Activated CD4-positive, alpha-beta T cell treated with anti-CD3 and anti-CD28 coated beads, Interleukin-2, amount 10 ng/mL, durations not matched to agents 24 days and 14 days (primary cell): ENCODE measurements at regions not wholly inside any gene's neighbourhood (a gene's known extent, or its start where the extent isn't known, plus 50 kb on each side); places are given as distances from the start of the nearest gene placed in this dataset.

Experiments
- DNase-seq: peaks from one replicate; pipeline ENCODE4 v3.0.0; 2022
- H3K27ac Mint-ChIP-seq: one replicate; pipeline ENCODE4 v1.8.0; 2022; ENCODE audit warnings: mild to moderate bottlenecking, mixed read lengths
- H3K27me3 Mint-ChIP-seq: one replicate; pipeline ENCODE4 v1.8.0; 2022; ENCODE audit warnings: mixed read lengths
- H3K36me3 Mint-ChIP-seq: one replicate; pipeline ENCODE4 v1.8.0; 2022; ENCODE audit warnings: low read depth, mild to moderate bottlenecking, mixed read lengths
- H3K4me1 Mint-ChIP-seq: one replicate; pipeline ENCODE4 v1.8.0; 2021; ENCODE audit warnings: mixed read lengths
- H3K4me3 Mint-ChIP-seq: one replicate; pipeline ENCODE4 v1.8.0; 2022; ENCODE audit warnings: mild to moderate bottlenecking, moderate library complexity, mixed read lengths
- H3K9me3 Mint-ChIP-seq: one replicate; pipeline ENCODE4 v1.8.0; 2021; ENCODE audit warnings: mixed read lengths
- intact Hi-C: fragments of 100-400 bp; cut with micrococcal nuclease; formaldehyde crosslinking; loops from one replicate; pipeline ENCODE4 v1.15.1; 2023

- no peak for DNase-seq
- Mint-ChIP-seq H3K4me3 (no peak overlapping the region), H3K9me3 (no peaks in the 10 kb centered on the region), H3K27me3 (peaks cover 2% of the 10 kb centered on the region), H3K27ac (no peak overlapping the region), H3K4me1 (no peaks in the 10 kb centered on the region), H3K36me3 (no peaks in the 10 kb centered on the region)
- intact Hi-C loops, result no loop called here
Measured at GRCh38 chr20:48294942-48295341, 509.7 kb upstream of the SULF2 start.

- Mint-ChIP-seq H3K27ac (no peak overlapping the region), H3K4me1 (no peaks in the 10 kb centered on the region), H3K9me3 (no peaks in the 10 kb centered on the region), H3K36me3 (no peaks in the 10 kb centered on the region), H3K4me3 (no peak overlapping the region), H3K27me3 (peaks cover 2% of the 10 kb centered on the region)
- no peak for DNase-seq
- intact Hi-C loops, result no loop called here
Measured at GRCh38 chr20:48294196-48294595, 508.9 kb upstream of the SULF2 start.

GRCh38 chr20:48293671-48294070 lies 508.4 kb upstream of the SULF2 start:
- Mint-ChIP-seq H3K4me3 (no peak overlapping the region), H3K4me1 (no peaks in the 10 kb centered on the region), H3K9me3 (no peaks in the 10 kb centered on the region), H3K27ac (no peak overlapping the region), H3K27me3 (peaks cover 2% of the 10 kb centered on the region), H3K36me3 (no peaks in the 10 kb centered on the region)
- DNase-seq, result no peak
- intact Hi-C loops, result no loop called here

DNA sequence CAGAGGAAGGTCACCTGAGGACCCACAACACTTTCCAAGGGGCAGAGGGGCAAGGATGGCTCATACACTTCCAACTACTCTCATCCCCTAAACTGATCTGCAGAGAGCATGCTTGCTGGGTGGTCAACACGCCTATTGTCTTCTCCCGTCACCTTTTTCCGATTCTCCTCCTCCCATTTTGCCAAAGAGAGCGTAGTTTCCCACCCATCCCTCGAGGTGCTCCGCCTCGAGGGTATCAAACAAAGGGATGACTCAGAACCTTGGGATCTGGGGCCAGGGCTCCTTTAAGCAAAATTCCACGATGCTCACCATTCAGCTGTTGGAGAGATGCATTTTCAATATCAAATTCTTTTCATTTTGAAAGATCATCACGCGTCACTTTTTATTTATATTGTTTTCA lies 507.5 kb upstream of the SULF2 start:
- Mint-ChIP-seq H3K27me3 (peaks cover 2% of the 10 kb centered on the region), H3K9me3 (no peaks in the 10 kb centered on the region), H3K4me1 (no peaks in the 10 kb centered on the region), H3K36me3 (no peaks in the 10 kb centered on the region), H3K4me3 (no peak overlapping the region), H3K27ac (no peak overlapping the region)
- intact Hi-C loops, result no loop called here
- no peak for DNase-seq

DNA sequence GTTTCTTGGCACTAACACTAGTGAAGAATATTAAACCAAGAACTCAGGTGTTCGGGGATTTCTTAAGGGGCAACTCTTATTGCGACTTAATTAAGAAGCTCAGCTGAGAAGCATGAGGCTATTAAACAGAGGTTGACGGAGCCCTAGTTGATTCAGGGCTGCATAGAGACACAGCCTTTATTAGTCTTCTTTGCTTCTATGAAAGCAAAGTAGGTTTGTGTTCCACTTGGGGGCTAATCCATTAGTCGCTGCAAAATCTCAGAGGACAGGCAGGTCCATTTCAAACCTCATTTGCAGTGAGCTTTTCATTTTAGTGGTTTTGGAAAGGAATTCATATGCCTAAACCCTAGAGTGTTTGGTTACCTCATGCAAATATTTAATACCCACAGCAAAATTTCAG lies 506.6 kb upstream of the SULF2 start:
- intact Hi-C loops, result no loop called here
- peaks cover 2% of the 10 kb centered on the region for H3K27me3 Mint-ChIP-seq
- H3K4me1 Mint-ChIP-seq, result no peaks in the 10 kb centered on the region

GRCh38 chr20:48288930-48289507 lies 503.7 kb upstream of the SULF2 start:
- no peak overlapping the region for H3K4me3 Mint-ChIP-seq
- no peak for DNase-seq
- no peaks in the 10 kb centered on the region for H3K36me3 Mint-ChIP-seq
- no peaks in the 10 kb centered on the region for H3K4me1 Mint-ChIP-seq
- H3K9me3 Mint-ChIP-seq, result no peaks in the 10 kb centered on the region
- H3K27me3 Mint-ChIP-seq, result peaks cover 4% of the 10 kb centered on the region
- no peak overlapping the region for H3K27ac Mint-ChIP-seq
- intact Hi-C loops, result no loop called here

More for the DNA sequence above, 506.6 kb upstream of the SULF2 start:
- Mint-ChIP-seq H3K9me3 (no peaks in the 10 kb centered on the region), H3K36me3 (no peaks in the 10 kb centered on the region), H3K27ac (no peak overlapping the region), H3K4me3 (no peak overlapping the region)
- DNase-seq, result no peak

DNA sequence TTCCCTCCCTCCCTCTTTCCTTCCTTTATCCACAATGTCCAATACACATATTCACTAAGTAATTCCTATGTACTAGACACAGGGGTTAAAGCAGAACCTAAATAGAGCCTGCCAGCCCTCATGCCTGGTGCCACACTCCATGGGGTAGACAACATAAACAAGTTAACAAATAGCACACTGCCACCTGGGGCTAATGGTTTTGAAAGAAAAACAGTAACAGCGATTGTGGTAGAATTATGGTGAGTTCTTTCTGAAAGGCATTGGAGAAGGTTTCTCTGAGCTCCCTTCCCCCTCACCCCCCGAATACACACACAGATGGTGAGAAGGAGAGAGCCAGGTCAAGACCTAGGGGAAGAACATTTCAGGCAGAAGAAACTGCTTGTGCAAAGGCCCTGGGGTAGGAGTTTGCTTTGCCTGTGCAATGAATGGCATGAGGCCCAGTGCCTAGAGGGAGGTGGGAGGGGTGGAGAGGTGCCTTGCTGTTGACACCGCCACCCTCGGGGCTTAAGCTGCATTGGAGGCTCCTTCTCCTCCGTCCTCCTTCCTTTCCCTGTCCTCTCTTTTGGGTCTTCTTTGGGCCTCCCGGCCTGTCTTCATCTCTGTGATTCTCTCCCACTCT lies 502.4 kb upstream of the SULF2 start:
- Mint-ChIP-seq H3K27me3 (peaks cover 2% of the 10 kb centered on the region), H3K9me3 (no peaks in the 10 kb centered on the region), H3K36me3 (no peaks in the 10 kb centered on the region), H3K4me3 (no peak overlapping the region), H3K4me1 (no peaks in the 10 kb centered on the region), H3K27ac (no peak overlapping the region)
- intact Hi-C loops, result no loop called here
- DNase-seq, result no peak

GRCh38 chr20:48287021-48287494 lies 501.8 kb upstream of the SULF2 start:
- DNase-seq, result no peak
- Mint-ChIP-seq H3K9me3 (no peaks in the 10 kb centered on the region), H3K4me1 (no peaks in the 10 kb centered on the region), H3K27ac (no peak overlapping the region), H3K27me3 (peaks cover 2% of the 10 kb centered on the region), H3K36me3 (no peaks in the 10 kb centered on the region), H3K4me3 (no peak overlapping the region)
- intact Hi-C loops, result no loop called here

DNA sequence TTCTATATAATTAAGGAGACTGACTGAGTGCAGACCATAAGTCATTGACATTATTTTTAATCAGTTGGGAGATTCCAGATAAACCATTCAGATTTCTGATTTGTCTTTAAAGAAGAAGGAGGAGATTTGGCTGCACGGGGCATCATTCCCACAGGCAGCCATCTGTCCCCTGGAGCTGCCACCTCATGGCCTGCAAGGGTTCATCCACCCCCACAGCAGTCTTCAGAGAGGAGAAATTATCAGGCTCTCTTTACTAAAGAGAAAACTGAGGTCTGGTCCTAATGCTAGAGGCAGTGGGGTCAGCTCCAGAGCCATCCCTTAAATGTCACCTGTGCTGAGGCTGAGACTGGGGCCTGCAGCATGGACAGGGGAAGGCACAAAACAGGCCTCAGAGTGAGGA lies 501.3 kb upstream of the SULF2 start:
- H3K4me1 Mint-ChIP-seq, result no peaks in the 10 kb centered on the region

DNA sequence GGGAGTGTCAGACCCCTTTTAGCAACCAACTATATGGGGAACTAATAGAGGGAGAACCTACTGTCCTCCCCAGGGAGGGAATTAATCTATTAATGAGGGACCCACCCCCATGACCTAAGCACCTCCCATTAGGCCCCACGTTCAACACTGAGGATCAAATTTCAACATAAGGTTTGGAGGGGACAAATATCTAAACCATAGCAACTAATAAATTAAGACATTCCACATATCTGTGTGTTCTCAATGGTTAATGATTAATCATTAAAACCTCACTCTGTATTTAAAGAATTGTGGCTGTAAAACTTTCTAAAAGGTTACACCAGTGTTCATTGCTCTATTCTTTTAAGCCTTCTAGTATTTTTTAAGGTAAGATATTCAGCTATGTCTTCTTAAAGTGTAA lies 500.4 kb upstream of the SULF2 start:
- intact Hi-C loops, result no loop called here
- no peak for DNase-seq

More for the DNA sequence above, 501.3 kb upstream of the SULF2 start:
- no peak for DNase-seq
- Mint-ChIP-seq H3K27ac (no peak overlapping the region), H3K4me3 (no peak overlapping the region), H3K9me3 (no peaks in the 10 kb centered on the region), H3K36me3 (no peaks in the 10 kb centered on the region), H3K27me3 (peaks cover 2% of the 10 kb centered on the region)
- intact Hi-C loops, result no loop called here

GRCh38 chr20:48284837-48285236 lies 499.6 kb upstream of the SULF2 start:
- Mint-ChIP-seq H3K36me3 (no peaks in the 10 kb centered on the region), H3K27ac (no peak overlapping the region), H3K4me3 (no peak overlapping the region), H3K4me1 (no peaks in the 10 kb centered on the region), H3K9me3 (no peaks in the 10 kb centered on the region), H3K27me3 (peaks cover 2% of the 10 kb centered on the region)
- intact Hi-C loops, result no loop called here
- no peak for DNase-seq

More for the DNA sequence above, 500.4 kb upstream of the SULF2 start:
- Mint-ChIP-seq H3K4me3 (no peak overlapping the region), H3K9me3 (no peaks in the 10 kb centered on the region), H3K27ac (no peak overlapping the region), H3K36me3 (no peaks in the 10 kb centered on the region), H3K4me1 (no peaks in the 10 kb centered on the region), H3K27me3 (peaks cover 2% of the 10 kb centered on the region)

- H3K4me1 Mint-ChIP-seq, result no peaks in the 10 kb centered on the region
- intact Hi-C loops, result no loop called here
- H3K27me3 Mint-ChIP-seq, result peaks cover 2% of the 10 kb centered on the region
- no peak overlapping the region for H3K27ac Mint-ChIP-seq
- no peaks in the 10 kb centered on the region for H3K36me3 Mint-ChIP-seq
- no peak overlapping the region for H3K4me3 Mint-ChIP-seq
- no peak for DNase-seq
- H3K9me3 Mint-ChIP-seq, result no peaks in the 10 kb centered on the region
Measured at GRCh38 chr20:48284315-48284714, 499.0 kb upstream of the SULF2 start.

DNA sequence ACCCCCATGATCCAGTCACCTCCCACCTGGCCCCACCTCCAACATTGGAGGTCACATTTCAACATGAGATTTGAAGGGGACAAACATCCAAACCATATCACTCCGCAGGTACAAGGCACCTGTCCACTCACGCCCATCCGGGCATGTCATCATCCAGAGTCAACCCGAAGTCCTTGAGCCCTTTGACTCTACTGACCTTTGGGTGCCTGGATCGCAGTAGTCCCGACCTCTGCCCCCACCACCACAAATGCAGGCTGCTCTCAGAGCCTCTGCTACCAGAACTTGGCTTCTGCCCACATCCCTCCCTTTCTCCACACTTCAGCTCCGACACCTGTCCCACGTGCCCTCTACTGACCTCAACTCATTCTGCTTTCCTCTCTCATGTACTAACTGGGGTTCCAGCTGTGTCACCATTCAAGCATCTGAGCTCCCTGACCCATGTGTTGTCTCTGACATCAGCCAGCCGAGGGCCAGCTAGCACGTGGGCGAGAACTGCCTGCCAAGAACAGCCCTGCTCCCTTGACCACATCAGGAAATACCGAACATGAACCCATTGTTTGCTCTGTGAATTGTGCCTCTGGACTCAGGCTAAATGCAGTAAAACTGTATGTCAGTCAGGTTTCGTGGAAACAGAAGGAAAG lies 498.3 kb upstream of the SULF2 start:
- no peaks in the 10 kb centered on the region for H3K9me3 Mint-ChIP-seq
- DNase-seq, result no peak
- peaks cover 2% of the 10 kb centered on the region for H3K27me3 Mint-ChIP-seq
- no peak overlapping the region for H3K27ac Mint-ChIP-seq
- intact Hi-C loops, result no loop called here
- H3K36me3 Mint-ChIP-seq, result no peaks in the 10 kb centered on the region
- H3K4me1 Mint-ChIP-seq, result no peaks in the 10 kb centered on the region
- H3K4me3 Mint-ChIP-seq, result no peak overlapping the region

DNA sequence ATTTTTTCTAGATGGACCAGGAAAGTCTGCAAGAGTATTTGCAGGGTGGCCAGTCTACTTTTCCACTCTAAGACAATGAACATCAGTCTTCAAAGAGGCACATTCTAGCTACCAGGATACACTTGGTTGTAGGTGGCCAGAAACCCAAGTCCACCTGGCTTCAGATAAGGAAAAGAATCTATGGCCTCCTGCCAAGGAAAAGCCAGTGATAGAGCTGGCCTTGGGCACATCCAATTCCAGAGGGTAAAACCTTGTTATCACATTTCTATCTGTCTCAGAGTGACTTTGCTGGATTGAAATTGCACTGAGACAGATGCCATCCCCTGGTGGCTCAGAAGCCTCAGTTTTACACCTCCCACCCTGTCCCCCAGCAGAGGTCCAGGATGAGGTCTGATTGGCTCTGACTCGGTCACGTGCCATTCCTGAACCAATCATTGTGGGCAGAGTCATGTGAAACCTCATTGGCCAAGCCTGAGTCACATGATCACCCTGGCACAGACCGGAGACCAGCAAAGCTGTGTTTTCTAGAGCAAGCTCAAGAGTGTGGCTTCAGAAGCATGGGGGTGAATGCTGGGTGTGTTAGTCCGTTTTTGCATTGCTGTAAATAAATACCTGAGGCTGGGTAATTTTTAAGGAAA lies 497.4 kb upstream of the SULF2 start:
- Mint-ChIP-seq H3K36me3 (no peaks in the 10 kb centered on the region), H3K4me1 (no peaks in the 10 kb centered on the region), H3K4me3 (no peak overlapping the region), H3K27me3 (peaks cover 4% of the 10 kb centered on the region), H3K27ac (no peak overlapping the region), H3K9me3 (no peaks in the 10 kb centered on the region)
- intact Hi-C loops, result no loop called here
- no peak for DNase-seq
